Progenitor cell of endocrine pancreas (in vitro differentiated cells): ENCODE measurements at regions not wholly inside any gene's neighbourhood (a gene's known extent, or its start where the extent isn't known, plus 50 kb on each side); places are given as distances from the start of the nearest gene placed in this dataset.

ENCODE experiments used
- DNase-seq: peaks from one replicate; pipeline ENCODE4 v3.0.0; 2021; ENCODE audit warnings: low spot score; ENCODE audit not compliant: unreplicated experiment
- H3K27ac Mint-ChIP-seq: 2 replicates; pipeline ENCODE4 v1.8.0; 2021; ENCODE audit warnings: mild to moderate bottlenecking, moderate library complexity, mixed read lengths
- H3K27me3 Mint-ChIP-seq: 2 replicates; pipeline ENCODE4 v1.8.0; 2021; ENCODE audit warnings: mixed read lengths
- H3K36me3 Mint-ChIP-seq: 2 replicates; pipeline ENCODE4 v1.8.0; 2022; ENCODE audit warnings: mixed read lengths; ENCODE audit not compliant: insufficient read depth
- H3K4me1 Mint-ChIP-seq: 2 replicates; pipeline ENCODE4 v1.8.0; 2021; ENCODE audit warnings: low read depth, mixed read lengths
- H3K4me3 Mint-ChIP-seq: 2 replicates; pipeline ENCODE4 v1.8.0; 2021; ENCODE audit warnings: low read depth, mild to moderate bottlenecking, moderate library complexity, mixed read lengths
- H3K9me3 Mint-ChIP-seq: 2 replicates; pipeline ENCODE4 v1.8.0; 2021; ENCODE audit warnings: low read depth, mixed read lengths
- TF ChIP-seq, protein P1 (sequence below): fragments of 200-600 bp; sonication (generic); IDR thresholded peaks from one replicate; pipeline ENCODE4 v1.5.0; 2021; ENCODE audit warnings: antibody characterized with exemption, mild to moderate bottlenecking; ENCODE audit not compliant: unreplicated experiment

DNA sequence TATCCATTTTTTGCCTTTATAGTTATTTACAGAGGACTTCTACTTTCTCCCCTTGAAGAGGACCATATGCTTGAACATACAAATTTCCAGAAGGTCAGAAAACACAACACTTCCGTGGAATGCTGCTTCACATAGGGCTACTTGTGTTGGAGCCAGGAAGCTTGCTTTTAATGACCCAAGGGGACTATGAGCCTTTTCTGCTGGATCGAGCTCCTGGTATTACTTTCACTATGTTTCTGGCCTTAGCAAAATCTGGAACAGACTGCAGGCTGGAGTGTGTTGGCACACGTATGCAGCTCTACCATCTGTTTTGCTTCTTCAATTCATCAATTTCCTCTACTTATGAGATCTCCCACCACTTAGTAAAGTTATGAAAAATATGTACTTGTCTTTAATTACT, 69.3 kb upstream of the CBLB start:
- DNase-seq = no peak
- Mint-ChIP-seq H3K9me3 (peaks cover 6% of the 10 kb centered on the region), H3K36me3 (no peaks in the 10 kb centered on the region), H3K27me3 (no peaks in the 10 kb centered on the region), H3K4me3 (no peak overlapping the region), H3K4me1 (no peaks in the 10 kb centered on the region), H3K27ac (no peak overlapping the region)
- TF ChIP-seq, protein P1, sequence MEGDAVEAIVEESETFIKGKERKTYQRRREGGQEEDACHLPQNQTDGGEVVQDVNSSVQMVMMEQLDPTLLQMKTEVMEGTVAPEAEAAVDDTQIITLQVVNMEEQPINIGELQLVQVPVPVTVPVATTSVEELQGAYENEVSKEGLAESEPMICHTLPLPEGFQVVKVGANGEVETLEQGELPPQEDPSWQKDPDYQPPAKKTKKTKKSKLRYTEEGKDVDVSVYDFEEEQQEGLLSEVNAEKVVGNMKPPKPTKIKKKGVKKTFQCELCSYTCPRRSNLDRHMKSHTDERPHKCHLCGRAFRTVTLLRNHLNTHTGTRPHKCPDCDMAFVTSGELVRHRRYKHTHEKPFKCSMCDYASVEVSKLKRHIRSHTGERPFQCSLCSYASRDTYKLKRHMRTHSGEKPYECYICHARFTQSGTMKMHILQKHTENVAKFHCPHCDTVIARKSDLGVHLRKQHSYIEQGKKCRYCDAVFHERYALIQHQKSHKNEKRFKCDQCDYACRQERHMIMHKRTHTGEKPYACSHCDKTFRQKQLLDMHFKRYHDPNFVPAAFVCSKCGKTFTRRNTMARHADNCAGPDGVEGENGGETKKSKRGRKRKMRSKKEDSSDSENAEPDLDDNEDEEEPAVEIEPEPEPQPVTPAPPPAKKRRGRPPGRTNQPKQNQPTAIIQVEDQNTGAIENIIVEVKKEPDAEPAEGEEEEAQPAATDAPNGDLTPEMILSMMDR = no peak

DNA sequence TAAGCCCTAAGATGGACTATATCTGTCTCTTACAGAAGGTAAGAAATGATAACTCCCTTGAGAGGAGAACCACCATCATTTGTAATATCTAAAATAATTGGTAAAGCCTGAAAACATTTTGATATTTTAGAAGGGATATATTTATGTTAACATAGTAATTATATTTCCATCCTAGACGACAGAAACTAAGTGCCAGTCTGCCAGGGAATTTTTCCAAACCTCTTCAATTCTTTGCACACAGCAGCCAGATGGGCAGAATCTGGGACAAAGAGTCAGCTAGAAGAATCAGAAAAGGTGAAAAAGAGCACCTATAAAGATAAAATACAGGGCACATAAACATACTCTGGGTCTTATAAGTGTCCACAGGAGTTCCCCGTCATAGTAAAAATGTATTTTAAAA, 70.0 kb upstream of the CBLB start:
- DNase-seq = no peak
- no peak overlapping the region for H3K27ac Mint-ChIP-seq
- no peaks in the 10 kb centered on the region for H3K4me1 Mint-ChIP-seq
- TF ChIP-seq, protein P1 = no peak
- H3K36me3 Mint-ChIP-seq = no peaks in the 10 kb centered on the region
- peaks cover 6% of the 10 kb centered on the region for H3K9me3 Mint-ChIP-seq
- H3K4me3 Mint-ChIP-seq = no peak overlapping the region
- no peaks in the 10 kb centered on the region for H3K27me3 Mint-ChIP-seq

DNA sequence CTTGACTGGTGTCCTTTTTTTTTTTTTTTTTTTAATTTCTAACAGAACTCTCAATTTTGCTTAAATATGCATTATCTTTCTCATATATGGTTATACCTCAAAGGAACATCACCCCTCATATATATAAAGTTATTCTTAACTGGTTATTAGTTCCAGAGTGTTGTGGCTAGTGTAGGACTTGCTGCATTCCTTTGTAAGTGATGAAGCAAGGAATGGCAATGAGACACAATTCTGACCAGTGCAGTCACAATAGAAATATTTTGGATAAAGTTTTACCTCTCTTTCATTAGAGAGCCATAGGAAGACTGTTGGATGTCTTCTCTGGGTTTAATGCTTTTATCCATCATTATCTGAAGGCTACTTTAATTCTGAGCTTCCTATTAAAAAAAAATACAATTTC, 75.5 kb upstream of the CBLB start:
- no peaks in the 10 kb centered on the region for H3K27me3 Mint-ChIP-seq
- H3K27ac Mint-ChIP-seq = no peak overlapping the region
- peaks cover 2% of the 10 kb centered on the region for H3K9me3 Mint-ChIP-seq
- no peak for DNase-seq
- TF ChIP-seq, protein P1 = no peak
- no peaks in the 10 kb centered on the region for H3K36me3 Mint-ChIP-seq
- peaks cover 1% of the 10 kb centered on the region for H3K4me1 Mint-ChIP-seq
- H3K4me3 Mint-ChIP-seq = no peak overlapping the region

DNA sequence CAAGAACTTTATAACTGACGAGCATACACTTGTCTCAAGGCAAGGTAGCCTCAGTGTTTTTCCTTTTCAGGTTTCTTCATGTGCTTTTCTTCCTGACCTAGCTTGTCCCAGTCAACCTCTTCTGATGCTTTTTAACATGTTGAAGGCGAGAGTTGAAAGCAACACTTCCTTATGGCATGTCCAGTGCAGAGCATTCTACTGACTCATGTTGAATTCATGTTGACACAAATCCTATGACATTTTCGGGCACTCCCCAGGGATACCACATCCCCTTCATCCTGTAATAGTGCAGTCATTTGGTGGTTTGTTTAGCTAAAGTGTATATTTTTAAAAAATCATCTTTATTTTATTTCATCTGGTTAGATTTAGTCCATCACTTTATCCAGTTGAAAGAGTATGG, 75.9 kb upstream of the CBLB start:
- TF ChIP-seq, protein P1 = no peak
- H3K27me3 Mint-ChIP-seq = no peaks in the 10 kb centered on the region
- H3K4me3 Mint-ChIP-seq = no peak overlapping the region
- DNase-seq = no peak
- H3K36me3 Mint-ChIP-seq = no peaks in the 10 kb centered on the region
- H3K9me3 Mint-ChIP-seq = no peaks in the 10 kb centered on the region
- peaks cover 1% of the 10 kb centered on the region for H3K4me1 Mint-ChIP-seq
- H3K27ac Mint-ChIP-seq = no peak overlapping the region

DNA sequence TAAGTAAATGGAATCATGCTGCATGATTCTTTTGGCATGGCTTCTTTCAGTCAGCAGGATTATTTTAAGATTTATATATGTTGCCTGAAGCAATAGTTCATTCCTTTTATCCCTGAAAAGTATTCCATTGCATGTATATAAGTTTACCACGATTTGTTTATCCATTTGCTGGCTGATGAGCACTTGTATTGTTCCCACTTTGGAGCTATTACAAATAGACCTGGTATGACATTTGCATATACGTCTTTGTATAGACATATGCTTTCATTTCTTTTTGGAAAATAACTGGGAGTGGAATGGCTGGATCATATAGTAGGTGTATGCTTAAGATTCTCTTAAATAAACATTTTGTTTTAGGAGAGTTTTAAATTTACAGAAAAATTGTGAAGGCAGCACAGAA, 79.3 kb upstream of the CBLB start:
- Mint-ChIP-seq H3K27ac (no peak overlapping the region), H3K4me1 (peaks cover 8% of the 10 kb centered on the region), H3K9me3 (no peaks in the 10 kb centered on the region), H3K4me3 (no peak overlapping the region), H3K36me3 (no peaks in the 10 kb centered on the region), H3K27me3 (no peaks in the 10 kb centered on the region)
- DNase-seq = no peak
- TF ChIP-seq, protein P1 = no peak
